ENCODE measurements at regions not wholly inside any gene's neighbourhood (a gene's known extent, or its start where the extent isn't known, plus 50 kb on each side); places are given as distances from the start of the nearest gene placed in this dataset.

- Histone ChIP-seq H4K20me1 (ENCODE audit: insufficient read depth, low read length) (no peaks in the 10 kb centered on the region), H3F3A (ENCODE audit: insufficient read depth, low read length) (no peaks in the 10 kb centered on the region), H3K27ac (ENCODE audit: low read depth, low read length, poor library complexity, severe bottlenecking) (no peak overlapping the region), H3K4me2 (ENCODE audit: low read length) (no peak overlapping the region), H3K9me3 (ENCODE audit: low read length) (no peaks in the 10 kb centered on the region), H3K27me3 (ENCODE audit: insufficient read depth, low read length) (no peaks in the 10 kb centered on the region), H3K4me1 (ENCODE audit: insufficient read depth, low read length, severe bottlenecking) (no peaks in the 10 kb centered on the region), H3K36me3 (ENCODE audit: insufficient read depth, low read length) (no peaks in the 10 kb centered on the region), H3K4me3 (ENCODE audit: low read depth, low read length, poor library complexity, severe bottlenecking) (no peak overlapping the region), H3K9me2 (ENCODE audit: low read depth, low read length) (no peaks in the 10 kb centered on the region), H3K9ac (ENCODE audit: low read length) (no peak overlapping the region), H3K79me2 (ENCODE audit: insufficient read depth, low read length) (no peaks in the 10 kb centered on the region), H2AFZ (ENCODE audit: low read length) (no peak overlapping the region)
- TF ChIP-seq CTCF (IDR thresholded peaks at IDR 0.05; ENCODE audit: low read length): peak; percentile 83
- no peak for TF ChIP-seq EZH2 (IDR thresholded peaks at IDR 0.05; ENCODE audit: borderline replicate concordance, low read length)
Measured at GRCh38 chr6:113306552-113307145, 550.5 kb upstream of the MARCKS start.

GRCh38 chr6:113308266-113308665 lies 548.9 kb upstream of the MARCKS start:
- no peak overlapping the region for H2AFZ ChIP-seq (ENCODE audit: low read length)
- no peaks in the 10 kb centered on the region for H3K9me2 ChIP-seq (ENCODE audit: low read depth, low read length)
- H3K4me2 ChIP-seq (ENCODE audit: low read length): no peak overlapping the region
- no peaks in the 10 kb centered on the region for H3K79me2 ChIP-seq (ENCODE audit: insufficient read depth, low read length)
- no peaks in the 10 kb centered on the region for H3F3A ChIP-seq (ENCODE audit: insufficient read depth, low read length)
- no peak for TF ChIP-seq EZH2 (IDR thresholded peaks at IDR 0.05; ENCODE audit: borderline replicate concordance, low read length)
- TF ChIP-seq CTCF (IDR thresholded peaks at IDR 0.05; ENCODE audit: low read length): no peak
- no peak overlapping the region for H3K27ac ChIP-seq (ENCODE audit: low read depth, low read length, poor library complexity, severe bottlenecking)
- no peaks in the 10 kb centered on the region for H3K36me3 ChIP-seq (ENCODE audit: insufficient read depth, low read length)
- H3K9ac ChIP-seq (ENCODE audit: low read length): no peak overlapping the region
- H4K20me1 ChIP-seq (ENCODE audit: insufficient read depth, low read length): no peaks in the 10 kb centered on the region
- H3K4me1 ChIP-seq (ENCODE audit: insufficient read depth, low read length, severe bottlenecking): no peaks in the 10 kb centered on the region
- H3K4me3 ChIP-seq (ENCODE audit: low read depth, low read length, poor library complexity, severe bottlenecking): no peak overlapping the region
- no peaks in the 10 kb centered on the region for H3K27me3 ChIP-seq (ENCODE audit: insufficient read depth, low read length)
- H3K9me3 ChIP-seq (ENCODE audit: low read length): no peaks in the 10 kb centered on the region

GRCh38 chr6:113313841-113314240 lies 543.3 kb upstream of the MARCKS start:
- H3K27me3 ChIP-seq (ENCODE audit: insufficient read depth, low read length): no peaks in the 10 kb centered on the region
- no peaks in the 10 kb centered on the region for H3F3A ChIP-seq (ENCODE audit: insufficient read depth, low read length)
- TF ChIP-seq EZH2 (IDR thresholded peaks at IDR 0.05; ENCODE audit: borderline replicate concordance, low read length): no peak
- no peak for TF ChIP-seq CTCF (IDR thresholded peaks at IDR 0.05; ENCODE audit: low read length)
- no peaks in the 10 kb centered on the region for H3K9me2 ChIP-seq (ENCODE audit: low read depth, low read length)
- H3K4me2 ChIP-seq (ENCODE audit: low read length): no peak overlapping the region
- no peaks in the 10 kb centered on the region for H3K9me3 ChIP-seq (ENCODE audit: low read length)
- no peaks in the 10 kb centered on the region for H3K79me2 ChIP-seq (ENCODE audit: insufficient read depth, low read length)
- no peaks in the 10 kb centered on the region for H4K20me1 ChIP-seq (ENCODE audit: insufficient read depth, low read length)
- H2AFZ ChIP-seq (ENCODE audit: low read length): no peak overlapping the region
- H3K4me3 ChIP-seq (ENCODE audit: low read depth, low read length, poor library complexity, severe bottlenecking): no peak overlapping the region
- H3K36me3 ChIP-seq (ENCODE audit: insufficient read depth, low read length): no peaks in the 10 kb centered on the region
- no peak overlapping the region for H3K27ac ChIP-seq (ENCODE audit: low read depth, low read length, poor library complexity, severe bottlenecking)
- H3K4me1 ChIP-seq (ENCODE audit: insufficient read depth, low read length, severe bottlenecking): no peaks in the 10 kb centered on the region
- no peak overlapping the region for H3K9ac ChIP-seq (ENCODE audit: low read length)
